SK-N-SH treated with all-trans-retinoic acid at 6 μM for 48 hours (cell line): ENCODE measurements at regions not wholly inside any gene's neighbourhood (a gene's known extent, or its start where the extent isn't known, plus 50 kb on each side); places are given as distances from the start of the nearest gene placed in this dataset.

Source experiments
- ATAC-seq: fragments of 200-7000 bp; cut with Tn5 transposase; 3 replicates; pipeline ENCODE4 v1.9.1; 2020; ENCODE audit warnings: mild to moderate bottlenecking, moderate library complexity
- ARNTL ChIP-seq: fragments of 450-650 bp; formaldehyde crosslinking; IDR thresholded peaks from 2 replicates; pipeline ENCODE4 v1.5.0; 2020; ENCODE audit warnings: low read depth, mild to moderate bottlenecking, moderate library complexity, borderline replicate concordance
- BACH2 ChIP-seq: fragments of 250-450 bp; sonication (Bioruptor Pico); IDR thresholded peaks from 2 replicates; pipeline ENCODE4 v1.9.0; 2021; ENCODE audit warnings: mild to moderate bottlenecking, borderline replicate concordance
- CSDC2 ChIP-seq: fragments of 250-450 bp; sonication (Bioruptor Pico); IDR thresholded peaks from 2 replicates; pipeline ENCODE4 v1.5.0; 2020; ENCODE audit warnings: mild to moderate bottlenecking, moderate library complexity
- ESRRG ChIP-seq: fragments of 250-450 bp; sonication (Bioruptor Pico); IDR thresholded peaks from 2 replicates; pipeline ENCODE4 v1.6.1; 2021; ENCODE audit warnings: mild to moderate bottlenecking
- GLIS3 ChIP-seq: fragments of 250-450 bp; sonication (Bioruptor Pico); IDR thresholded peaks from 2 replicates; pipeline ENCODE4 v1.5.0; 2020; ENCODE audit warnings: mild to moderate bottlenecking, moderate library complexity
- ISL1 ChIP-seq: fragments of 250-450 bp; sonication (Bioruptor Pico); IDR thresholded peaks from 2 replicates; pipeline ENCODE4 v2.1.2; 2022; ENCODE audit warnings: mild to moderate bottlenecking, moderate library complexity
- OSR1 ChIP-seq: fragments of 250-450 bp; sonication (Bioruptor Pico); IDR thresholded peaks from 2 replicates; pipeline ENCODE4 v1.8.0; 2022; ENCODE audit warnings: moderate library complexity, mild to moderate bottlenecking, inconsistent platforms
- PPARA ChIP-seq: fragments of 250-450 bp; sonication (Bioruptor Pico); IDR thresholded peaks from 2 replicates; pipeline ENCODE4 v1.5.0; 2020; ENCODE audit warnings: mild to moderate bottlenecking, borderline replicate concordance
- RARB ChIP-seq: fragments of 250-450 bp; sonication (Bioruptor Pico); IDR thresholded peaks from 2 replicates; pipeline ENCODE4 v1.8.0; 2021; ENCODE audit warnings: mild to moderate bottlenecking, moderate library complexity
- SNAI2 ChIP-seq: fragments of 250-450 bp; sonication (Bioruptor Pico); IDR thresholded peaks from 2 replicates; pipeline ENCODE4 v1.5.0; 2020; ENCODE audit warnings: mild to moderate bottlenecking, moderate library complexity
- TCF4 ChIP-seq: fragments of 250-450 bp; sonication (Bioruptor Pico); IDR thresholded peaks from 2 replicates; pipeline ENCODE4 v1.8.0; 2021; ENCODE audit warnings: mild to moderate bottlenecking, moderate library complexity, borderline replicate concordance
- TOX ChIP-seq: fragments of 250-450 bp; sonication (Bioruptor Pico); IDR thresholded peaks from 2 replicates; pipeline ENCODE4 v1.8.0; 2021; ENCODE audit warnings: mild to moderate bottlenecking, moderate library complexity, borderline replicate concordance
- ZC3H10 ChIP-seq: fragments of 250-450 bp; sonication (Bioruptor Pico); IDR thresholded peaks from 2 replicates; pipeline ENCODE4 v1.5.1; 2021; ENCODE audit warnings: mild to moderate bottlenecking, moderate library complexity
- ZFP3 ChIP-seq: fragments of 250-450 bp; sonication (Bioruptor Pico); IDR thresholded peaks from 2 replicates; pipeline ENCODE4 v1.5.0; 2020; ENCODE audit warnings: mild to moderate bottlenecking, moderate library complexity
- ZFP30 ChIP-seq: fragments of 450-650 bp; formaldehyde crosslinking; IDR thresholded peaks from 2 replicates; pipeline ENCODE4 v1.5.0; 2022; ENCODE audit warnings: mild to moderate bottlenecking, moderate library complexity
- ZNF565 ChIP-seq: fragments of 450-650 bp; formaldehyde crosslinking; conservative IDR thresholded peaks from 2 replicates; pipeline ENCODE4 v1.5.0; 2020; ENCODE audit warnings: low read depth, mild to moderate bottlenecking, moderate library complexity
- ZNF8 ChIP-seq: fragments of 450-650 bp; formaldehyde crosslinking; IDR thresholded peaks from 2 replicates; pipeline ENCODE4 v1.5.0; 2020; ENCODE audit warnings: mild to moderate bottlenecking, moderate library complexity
- TF ChIP-seq, protein P1 (sequence below): fragments of 250-450 bp; sonication (Bioruptor Pico); IDR thresholded peaks from 2 replicates; pipeline ENCODE4 v1.8.0; 2021; ENCODE audit warnings: low read depth, mild to moderate bottlenecking, moderate library complexity, borderline replicate concordance
- TF ChIP-seq, protein P2 (sequence below): fragments of 250-450 bp; sonication (Bioruptor Pico); IDR thresholded peaks from 2 replicates; pipeline ENCODE4 v1.5.0; 2020; ENCODE audit warnings: mild to moderate bottlenecking, moderate library complexity
- TF ChIP-seq, protein P3 (sequence below): fragments of 250-450 bp; sonication (Bioruptor Pico); IDR thresholded peaks from 2 replicates; pipeline ENCODE4 v1.8.0; 2020; ENCODE audit warnings: mild to moderate bottlenecking, moderate library complexity, borderline replicate concordance
- TF ChIP-seq, protein P4 (sequence below): fragments of 250-450 bp; sonication (Bioruptor Pico); IDR thresholded peaks from 2 replicates; pipeline ENCODE4 v1.5.1; 2021; ENCODE audit warnings: mild to moderate bottlenecking, moderate library complexity
- TF ChIP-seq, protein P5 (sequence below): fragments of 250-450 bp; sonication (Bioruptor Pico); IDR thresholded peaks from 2 replicates; pipeline ENCODE4 v1.5.1; 2020; ENCODE audit warnings: low read depth, mild to moderate bottlenecking, moderate library complexity

DNA sequence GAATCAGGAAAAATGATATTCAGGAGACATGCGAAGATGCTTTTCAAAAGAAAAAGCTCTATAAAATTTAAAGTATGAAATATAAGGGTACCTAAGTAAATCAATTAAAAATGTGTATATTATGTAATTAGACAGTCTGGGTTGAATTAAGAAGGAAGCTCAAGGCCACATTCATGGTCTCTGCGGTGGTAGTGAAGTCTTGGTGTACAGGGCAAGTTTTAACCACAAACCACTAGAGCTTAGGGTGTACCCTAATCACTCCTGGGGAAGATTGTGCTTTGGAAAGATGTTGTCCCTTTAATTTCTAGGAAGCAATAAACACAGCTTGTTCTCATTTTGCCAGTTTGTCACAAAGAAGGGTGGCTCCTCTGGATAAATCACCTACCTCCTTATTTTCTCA lies 287.2 kb upstream of the ZNF608 start:
- ATAC-seq: no peak
- TF ChIP-seq CSDC2 (CRISPR knock-in tag): no peak
- TF ChIP-seq, protein P1, sequence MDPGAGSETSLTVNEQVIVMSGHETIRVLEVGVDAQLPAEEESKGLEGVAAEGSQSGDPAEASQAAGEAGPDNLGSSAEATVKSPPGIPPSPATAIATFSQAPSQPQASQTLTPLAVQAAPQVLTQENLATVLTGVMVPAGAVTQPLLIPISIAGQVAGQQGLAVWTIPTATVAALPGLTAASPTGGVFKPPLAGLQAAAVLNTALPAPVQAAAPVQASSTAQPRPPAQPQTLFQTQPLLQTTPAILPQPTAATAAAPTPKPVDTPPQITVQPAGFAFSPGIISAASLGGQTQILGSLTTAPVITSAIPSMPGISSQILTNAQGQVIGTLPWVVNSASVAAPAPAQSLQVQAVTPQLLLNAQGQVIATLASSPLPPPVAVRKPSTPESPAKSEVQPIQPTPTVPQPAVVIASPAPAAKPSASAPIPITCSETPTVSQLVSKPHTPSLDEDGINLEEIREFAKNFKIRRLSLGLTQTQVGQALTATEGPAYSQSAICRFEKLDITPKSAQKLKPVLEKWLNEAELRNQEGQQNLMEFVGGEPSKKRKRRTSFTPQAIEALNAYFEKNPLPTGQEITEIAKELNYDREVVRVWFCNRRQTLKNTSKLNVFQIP (CRISPR knock-in tag): no peak
- TF ChIP-seq, protein P2, sequence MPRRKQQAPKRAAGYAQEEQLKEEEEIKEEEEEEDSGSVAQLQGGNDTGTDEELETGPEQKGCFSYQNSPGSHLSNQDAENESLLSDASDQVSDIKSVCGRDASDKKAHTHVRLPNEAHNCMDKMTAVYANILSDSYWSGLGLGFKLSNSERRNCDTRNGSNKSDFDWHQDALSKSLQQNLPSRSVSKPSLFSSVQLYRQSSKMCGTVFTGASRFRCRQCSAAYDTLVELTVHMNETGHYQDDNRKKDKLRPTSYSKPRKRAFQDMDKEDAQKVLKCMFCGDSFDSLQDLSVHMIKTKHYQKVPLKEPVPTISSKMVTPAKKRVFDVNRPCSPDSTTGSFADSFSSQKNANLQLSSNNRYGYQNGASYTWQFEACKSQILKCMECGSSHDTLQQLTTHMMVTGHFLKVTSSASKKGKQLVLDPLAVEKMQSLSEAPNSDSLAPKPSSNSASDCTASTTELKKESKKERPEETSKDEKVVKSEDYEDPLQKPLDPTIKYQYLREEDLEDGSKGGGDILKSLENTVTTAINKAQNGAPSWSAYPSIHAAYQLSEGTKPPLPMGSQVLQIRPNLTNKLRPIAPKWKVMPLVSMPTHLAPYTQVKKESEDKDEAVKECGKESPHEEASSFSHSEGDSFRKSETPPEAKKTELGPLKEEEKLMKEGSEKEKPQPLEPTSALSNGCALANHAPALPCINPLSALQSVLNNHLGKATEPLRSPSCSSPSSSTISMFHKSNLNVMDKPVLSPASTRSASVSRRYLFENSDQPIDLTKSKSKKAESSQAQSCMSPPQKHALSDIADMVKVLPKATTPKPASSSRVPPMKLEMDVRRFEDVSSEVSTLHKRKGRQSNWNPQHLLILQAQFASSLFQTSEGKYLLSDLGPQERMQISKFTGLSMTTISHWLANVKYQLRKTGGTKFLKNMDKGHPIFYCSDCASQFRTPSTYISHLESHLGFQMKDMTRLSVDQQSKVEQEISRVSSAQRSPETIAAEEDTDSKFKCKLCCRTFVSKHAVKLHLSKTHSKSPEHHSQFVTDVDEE (CRISPR knock-in tag): no peak
- TF ChIP-seq ZC3H10 (CRISPR knock-in tag): no peak
- no peak for TF ChIP-seq TOX (CRISPR knock-in tag)
- TF ChIP-seq, protein P3, sequence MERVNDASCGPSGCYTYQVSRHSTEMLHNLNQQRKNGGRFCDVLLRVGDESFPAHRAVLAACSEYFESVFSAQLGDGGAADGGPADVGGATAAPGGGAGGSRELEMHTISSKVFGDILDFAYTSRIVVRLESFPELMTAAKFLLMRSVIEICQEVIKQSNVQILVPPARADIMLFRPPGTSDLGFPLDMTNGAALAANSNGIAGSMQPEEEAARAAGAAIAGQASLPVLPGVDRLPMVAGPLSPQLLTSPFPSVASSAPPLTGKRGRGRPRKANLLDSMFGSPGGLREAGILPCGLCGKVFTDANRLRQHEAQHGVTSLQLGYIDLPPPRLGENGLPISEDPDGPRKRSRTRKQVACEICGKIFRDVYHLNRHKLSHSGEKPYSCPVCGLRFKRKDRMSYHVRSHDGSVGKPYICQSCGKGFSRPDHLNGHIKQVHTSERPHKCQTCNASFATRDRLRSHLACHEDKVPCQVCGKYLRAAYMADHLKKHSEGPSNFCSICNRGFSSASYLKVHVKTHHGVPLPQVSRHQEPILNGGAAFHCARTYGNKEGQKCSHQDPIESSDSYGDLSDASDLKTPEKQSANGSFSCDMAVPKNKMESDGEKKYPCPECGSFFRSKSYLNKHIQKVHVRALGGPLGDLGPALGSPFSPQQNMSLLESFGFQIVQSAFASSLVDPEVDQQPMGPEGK: no peak
- TF ChIP-seq ZFP3 (CRISPR knock-in tag): no peak
- no peak for TF ChIP-seq ARNTL
- no peak for TF ChIP-seq SNAI2 (CRISPR knock-in tag)
- TF ChIP-seq, protein P4, sequence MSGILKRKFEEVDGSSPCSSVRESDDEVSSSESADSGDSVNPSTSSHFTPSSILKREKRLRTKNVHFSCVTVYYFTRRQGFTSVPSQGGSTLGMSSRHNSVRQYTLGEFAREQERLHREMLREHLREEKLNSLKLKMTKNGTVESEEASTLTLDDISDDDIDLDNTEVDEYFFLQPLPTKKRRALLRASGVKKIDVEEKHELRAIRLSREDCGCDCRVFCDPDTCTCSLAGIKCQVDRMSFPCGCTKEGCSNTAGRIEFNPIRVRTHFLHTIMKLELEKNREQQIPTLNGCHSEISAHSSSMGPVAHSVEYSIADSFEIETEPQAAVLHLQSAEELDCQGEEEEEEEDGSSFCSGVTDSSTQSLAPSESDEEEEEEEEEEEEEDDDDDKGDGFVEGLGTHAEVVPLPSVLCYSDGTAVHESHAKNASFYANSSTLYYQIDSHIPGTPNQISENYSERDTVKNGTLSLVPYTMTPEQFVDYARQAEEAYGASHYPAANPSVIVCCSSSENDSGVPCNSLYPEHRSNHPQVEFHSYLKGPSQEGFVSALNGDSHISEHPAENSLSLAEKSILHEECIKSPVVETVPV (CRISPR knock-in tag): no peak
- no peak for TF ChIP-seq RARB (CRISPR knock-in tag)
- TF ChIP-seq OSR1: no peak
- no peak for TF ChIP-seq ISL1 (CRISPR knock-in tag)
- no peak for TF ChIP-seq ZNF8
- no peak for TF ChIP-seq PPARA (CRISPR knock-in tag)
- TF ChIP-seq ZNF565: no peak
- TF ChIP-seq ESRRG (CRISPR knock-in tag): no peak
- no peak for TF ChIP-seq ZFP30 (CRISPR knock-in tag)
- no peak for TF ChIP-seq GLIS3 (CRISPR knock-in tag)
- TF ChIP-seq, all 23 proteins: peak for 0

DNA sequence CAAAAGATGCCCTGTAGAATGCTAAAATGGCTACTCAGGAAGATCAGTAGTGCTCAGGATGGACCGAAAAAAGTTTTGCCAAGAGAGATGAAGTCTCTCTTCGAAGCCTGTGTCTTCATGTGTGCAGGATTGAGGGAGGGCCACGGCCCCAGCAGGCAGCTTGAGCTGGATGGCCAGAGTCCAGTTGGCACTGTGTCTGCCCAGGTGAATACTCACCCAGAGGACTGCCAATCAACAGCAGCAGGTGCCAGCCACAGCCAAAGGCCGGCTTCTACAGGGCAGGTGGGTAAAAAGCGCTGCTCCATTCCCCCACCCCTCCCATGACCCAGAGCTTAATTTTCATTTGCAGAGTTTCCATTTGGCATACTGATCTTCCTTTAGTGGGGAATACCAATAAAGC lies 287.9 kb upstream of the ZNF608 start:
- no peak for TF ChIP-seq ARNTL
- TF ChIP-seq PPARA (CRISPR knock-in tag): no peak
- TF ChIP-seq, protein P5, sequence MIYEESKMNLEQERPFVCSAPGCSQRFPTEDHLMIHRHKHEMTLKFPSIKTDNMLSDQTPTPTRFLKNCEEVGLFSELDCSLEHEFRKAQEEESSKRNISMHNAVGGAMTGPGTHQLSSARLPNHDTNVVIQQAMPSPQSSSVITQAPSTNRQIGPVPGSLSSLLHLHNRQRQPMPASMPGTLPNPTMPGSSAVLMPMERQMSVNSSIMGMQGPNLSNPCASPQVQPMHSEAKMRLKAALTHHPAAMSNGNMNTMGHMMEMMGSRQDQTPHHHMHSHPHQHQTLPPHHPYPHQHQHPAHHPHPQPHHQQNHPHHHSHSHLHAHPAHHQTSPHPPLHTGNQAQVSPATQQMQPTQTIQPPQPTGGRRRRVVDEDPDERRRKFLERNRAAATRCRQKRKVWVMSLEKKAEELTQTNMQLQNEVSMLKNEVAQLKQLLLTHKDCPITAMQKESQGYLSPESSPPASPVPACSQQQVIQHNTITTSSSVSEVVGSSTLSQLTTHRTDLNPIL (CRISPR knock-in tag): no peak
- no peak for TF ChIP-seq OSR1
- TF ChIP-seq ZFP3 (CRISPR knock-in tag): no peak
- no peak for ATAC-seq

DNA sequence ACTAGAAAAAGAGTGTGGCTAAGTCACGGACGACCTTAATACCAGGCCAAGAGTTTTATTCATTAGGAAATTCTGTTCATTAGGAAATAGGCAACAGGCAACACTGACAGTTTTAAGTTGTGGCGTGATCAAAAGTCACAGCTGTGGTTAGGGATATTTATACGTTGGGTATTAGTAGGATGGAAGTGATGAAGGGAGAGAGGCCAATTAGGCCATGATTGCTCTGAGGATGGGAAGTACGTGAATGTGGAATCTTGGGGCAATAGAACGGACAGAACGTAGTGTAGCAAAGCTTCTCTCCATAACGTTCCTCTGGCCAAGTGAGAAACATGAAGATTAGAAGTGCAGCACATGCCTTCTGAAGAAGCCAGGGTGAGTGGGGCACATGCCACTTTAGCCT lies 290.1 kb upstream of the ZNF608 start:
- TF ChIP-seq, protein P5 (CRISPR knock-in tag): no peak
- TF ChIP-seq TCF4 (CRISPR knock-in tag) (no peak), ZFP3 (CRISPR knock-in tag) (no peak), ZFP30 (CRISPR knock-in tag) (no peak), BACH2 (CRISPR knock-in tag) (no peak), TOX (CRISPR knock-in tag) (no peak)
- no peak for ATAC-seq
